Ishikawa (cell line): ENCODE measurements at regions not wholly inside any gene's neighbourhood (a gene's known extent, or its start where the extent isn't known, plus 50 kb on each side); places are given as distances from the start of the nearest gene placed in this dataset.

Experiments
- CEBPB ChIP-seq: IDR thresholded peaks from 2 replicates; pipeline ENCODE4 v1.6.1; 2012
- EGR1 ChIP-seq: IDR thresholded peaks from 2 replicates; pipeline ENCODE4 v1.6.1; 2012
- EP300 ChIP-seq: IDR thresholded peaks from 2 replicates; pipeline ENCODE4 v1.6.1; 2012; ENCODE audit warnings: borderline replicate concordance
- FOXM1 ChIP-seq: IDR thresholded peaks from 2 replicates; pipeline ENCODE4 v1.6.1; 2012; ENCODE audit warnings: low read depth, borderline replicate concordance
- RAD21 ChIP-seq: IDR thresholded peaks from 2 replicates; pipeline ENCODE4 v1.6.1; 2012; ENCODE audit warnings: low read depth
- TAF1 ChIP-seq: IDR thresholded peaks from 2 replicates; pipeline ENCODE4 v1.6.1; 2012; ENCODE audit warnings: low read depth, mild to moderate bottlenecking
- TCF12 ChIP-seq: IDR thresholded peaks from 2 replicates; pipeline ENCODE4 v1.6.1; 2012; ENCODE audit warnings: low read depth
- YY1 ChIP-seq: IDR thresholded peaks from 2 replicates; pipeline ENCODE4 v1.6.1; 2012; ENCODE audit warnings: low read depth
- ZBTB7A ChIP-seq: IDR thresholded peaks from 2 replicates; pipeline ENCODE4 v1.6.1; 2012; ENCODE audit warnings: low read depth
- TF ChIP-seq, protein P1 (sequence below): IDR thresholded peaks from 2 replicates; pipeline ENCODE4 v1.6.1; 2012; ENCODE audit warnings: low read depth, mild to moderate bottlenecking
- TF ChIP-seq, protein P2 (sequence below): IDR thresholded peaks from 2 replicates; pipeline ENCODE4 v1.6.1; 2012
- TF ChIP-seq, protein P3 (sequence below): IDR thresholded peaks from 2 replicates; pipeline ENCODE4 v1.6.1; 2012

DNA sequence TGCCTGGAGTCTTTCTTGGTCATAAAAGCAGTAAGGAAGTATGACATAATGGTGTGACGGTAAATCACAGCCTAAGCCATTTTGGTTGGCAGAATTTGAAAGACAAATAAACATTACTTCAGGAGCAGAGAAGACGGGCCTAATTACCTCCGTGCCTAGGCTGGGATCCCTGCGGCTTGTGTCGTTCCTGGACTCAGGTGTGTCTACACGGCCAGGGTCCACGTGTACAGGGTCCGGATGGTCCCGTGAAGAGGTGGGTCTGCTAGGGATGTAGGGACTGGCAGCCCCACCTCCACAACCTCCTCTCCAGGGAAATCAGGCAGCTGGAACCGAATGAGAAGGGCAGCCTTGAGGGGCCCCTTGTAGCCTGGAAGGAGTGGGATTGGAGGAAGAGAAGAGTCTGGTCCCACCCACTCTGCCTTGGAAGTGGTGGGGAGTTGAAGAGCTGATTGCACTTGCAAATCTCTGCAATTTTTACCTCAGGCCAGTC is 55.4 kb upstream of the PLAC1 start:
- TF ChIP-seq FOXM1 (no peak), EP300 (no peak), TAF1 (no peak), YY1 (no peak), CEBPB (no peak), TCF12 (no peak), RAD21 (no peak), EGR1 (no peak), ZBTB7A (no peak)
- TF ChIP-seq, protein P1, sequence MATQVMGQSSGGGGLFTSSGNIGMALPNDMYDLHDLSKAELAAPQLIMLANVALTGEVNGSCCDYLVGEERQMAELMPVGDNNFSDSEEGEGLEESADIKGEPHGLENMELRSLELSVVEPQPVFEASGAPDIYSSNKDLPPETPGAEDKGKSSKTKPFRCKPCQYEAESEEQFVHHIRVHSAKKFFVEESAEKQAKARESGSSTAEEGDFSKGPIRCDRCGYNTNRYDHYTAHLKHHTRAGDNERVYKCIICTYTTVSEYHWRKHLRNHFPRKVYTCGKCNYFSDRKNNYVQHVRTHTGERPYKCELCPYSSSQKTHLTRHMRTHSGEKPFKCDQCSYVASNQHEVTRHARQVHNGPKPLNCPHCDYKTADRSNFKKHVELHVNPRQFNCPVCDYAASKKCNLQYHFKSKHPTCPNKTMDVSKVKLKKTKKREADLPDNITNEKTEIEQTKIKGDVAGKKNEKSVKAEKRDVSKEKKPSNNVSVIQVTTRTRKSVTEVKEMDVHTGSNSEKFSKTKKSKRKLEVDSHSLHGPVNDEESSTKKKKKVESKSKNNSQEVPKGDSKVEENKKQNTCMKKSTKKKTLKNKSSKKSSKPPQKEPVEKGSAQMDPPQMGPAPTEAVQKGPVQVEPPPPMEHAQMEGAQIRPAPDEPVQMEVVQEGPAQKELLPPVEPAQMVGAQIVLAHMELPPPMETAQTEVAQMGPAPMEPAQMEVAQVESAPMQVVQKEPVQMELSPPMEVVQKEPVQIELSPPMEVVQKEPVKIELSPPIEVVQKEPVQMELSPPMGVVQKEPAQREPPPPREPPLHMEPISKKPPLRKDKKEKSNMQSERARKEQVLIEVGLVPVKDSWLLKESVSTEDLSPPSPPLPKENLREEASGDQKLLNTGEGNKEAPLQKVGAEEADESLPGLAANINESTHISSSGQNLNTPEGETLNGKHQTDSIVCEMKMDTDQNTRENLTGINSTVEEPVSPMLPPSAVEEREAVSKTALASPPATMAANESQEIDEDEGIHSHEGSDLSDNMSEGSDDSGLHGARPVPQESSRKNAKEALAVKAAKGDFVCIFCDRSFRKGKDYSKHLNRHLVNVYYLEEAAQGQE = no peak
- TF ChIP-seq, protein P2, sequence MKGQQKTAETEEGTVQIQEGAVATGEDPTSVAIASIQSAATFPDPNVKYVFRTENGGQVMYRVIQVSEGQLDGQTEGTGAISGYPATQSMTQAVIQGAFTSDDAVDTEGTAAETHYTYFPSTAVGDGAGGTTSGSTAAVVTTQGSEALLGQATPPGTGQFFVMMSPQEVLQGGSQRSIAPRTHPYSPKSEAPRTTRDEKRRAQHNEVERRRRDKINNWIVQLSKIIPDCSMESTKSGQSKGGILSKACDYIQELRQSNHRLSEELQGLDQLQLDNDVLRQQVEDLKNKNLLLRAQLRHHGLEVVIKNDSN = no peak
- TF ChIP-seq, protein P3, sequence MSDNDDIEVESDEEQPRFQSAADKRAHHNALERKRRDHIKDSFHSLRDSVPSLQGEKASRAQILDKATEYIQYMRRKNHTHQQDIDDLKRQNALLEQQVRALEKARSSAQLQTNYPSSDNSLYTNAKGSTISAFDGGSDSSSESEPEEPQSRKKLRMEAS = no peak
